HL-60 (cell line): ENCODE measurements at regions not wholly inside any gene's neighbourhood (a gene's known extent, or its start where the extent isn't known, plus 50 kb on each side); places are given as distances from the start of the nearest gene placed in this dataset.

Source experiments
- DNase-seq, 2 experiments: peaks; one replicate each; pipeline ENCODE4 v3.0.0-alpha.2; 2010 to 2020; ENCODE audit warnings: low read depth in 1 of 2, low spot score in 1 of 2
- H3K27ac ChIP-seq: fragments of 250-450 bp; sonication (Bioruptor Pico); replicated peaks from 2 replicates; pipeline ENCODE4 v1.5.1; 2020; ENCODE audit warnings: mild to moderate bottlenecking, moderate library complexity
- H3K27me3 ChIP-seq: fragments of 250-450 bp; sonication (Bioruptor Pico); 2 replicates; pipeline ENCODE4 v1.5.1; 2021; ENCODE audit warnings: mild to moderate bottlenecking, moderate library complexity; ENCODE audit not compliant: insufficient read depth, poor library complexity, severe bottlenecking
- H3K4me3 ChIP-seq: replicated peaks from 2 replicates; pipeline ENCODE4 v1.5.1; 2011; ENCODE audit warnings: mild to moderate bottlenecking, control low read depth, low read length; ENCODE audit not compliant: insufficient read depth
- GABPA ChIP-seq: IDR thresholded peaks from 2 replicates; pipeline ENCODE4 v1.6.1; 2012; ENCODE audit warnings: low read depth
- POLR2AphosphoS5 ChIP-seq: IDR thresholded peaks from 2 replicates; pipeline ENCODE4 v1.6.1; 2012; ENCODE audit warnings: low read depth
- REST ChIP-seq: IDR thresholded peaks from 2 replicates; pipeline ENCODE4 v1.6.1; 2012; ENCODE audit warnings: low read depth; ENCODE audit not compliant: insufficient replicate concordance
- SPI1 ChIP-seq: IDR thresholded peaks from 2 replicates; pipeline ENCODE4 v1.6.1; 2012; ENCODE audit warnings: low read depth, mild to moderate bottlenecking, borderline replicate concordance
- TF ChIP-seq, protein P1 (sequence below): IDR thresholded peaks from one replicate; pipeline ENCODE4 v1.5.1; 2011; ENCODE audit warnings: low read length, control low read depth, inconsistent platforms; ENCODE audit not compliant: insufficient read depth

- no peak overlapping the region for H3K27ac ChIP-seq
- TF ChIP-seq, protein P1, sequence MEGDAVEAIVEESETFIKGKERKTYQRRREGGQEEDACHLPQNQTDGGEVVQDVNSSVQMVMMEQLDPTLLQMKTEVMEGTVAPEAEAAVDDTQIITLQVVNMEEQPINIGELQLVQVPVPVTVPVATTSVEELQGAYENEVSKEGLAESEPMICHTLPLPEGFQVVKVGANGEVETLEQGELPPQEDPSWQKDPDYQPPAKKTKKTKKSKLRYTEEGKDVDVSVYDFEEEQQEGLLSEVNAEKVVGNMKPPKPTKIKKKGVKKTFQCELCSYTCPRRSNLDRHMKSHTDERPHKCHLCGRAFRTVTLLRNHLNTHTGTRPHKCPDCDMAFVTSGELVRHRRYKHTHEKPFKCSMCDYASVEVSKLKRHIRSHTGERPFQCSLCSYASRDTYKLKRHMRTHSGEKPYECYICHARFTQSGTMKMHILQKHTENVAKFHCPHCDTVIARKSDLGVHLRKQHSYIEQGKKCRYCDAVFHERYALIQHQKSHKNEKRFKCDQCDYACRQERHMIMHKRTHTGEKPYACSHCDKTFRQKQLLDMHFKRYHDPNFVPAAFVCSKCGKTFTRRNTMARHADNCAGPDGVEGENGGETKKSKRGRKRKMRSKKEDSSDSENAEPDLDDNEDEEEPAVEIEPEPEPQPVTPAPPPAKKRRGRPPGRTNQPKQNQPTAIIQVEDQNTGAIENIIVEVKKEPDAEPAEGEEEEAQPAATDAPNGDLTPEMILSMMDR, result no peak
- no peak for TF ChIP-seq REST
- TF ChIP-seq SPI1, result no peak
- TF ChIP-seq GABPA, result no peak
- no peak for TF ChIP-seq POLR2AphosphoS5
- H3K4me3 ChIP-seq, result no peak overlapping the region
- no peaks in the 10 kb centered on the region for H3K27me3 ChIP-seq
- no peak for DNase-seq
Observed at GRCh38 chr5:2487152-2487763, 264.2 kb downstream of the IRX2 start.

DNA sequence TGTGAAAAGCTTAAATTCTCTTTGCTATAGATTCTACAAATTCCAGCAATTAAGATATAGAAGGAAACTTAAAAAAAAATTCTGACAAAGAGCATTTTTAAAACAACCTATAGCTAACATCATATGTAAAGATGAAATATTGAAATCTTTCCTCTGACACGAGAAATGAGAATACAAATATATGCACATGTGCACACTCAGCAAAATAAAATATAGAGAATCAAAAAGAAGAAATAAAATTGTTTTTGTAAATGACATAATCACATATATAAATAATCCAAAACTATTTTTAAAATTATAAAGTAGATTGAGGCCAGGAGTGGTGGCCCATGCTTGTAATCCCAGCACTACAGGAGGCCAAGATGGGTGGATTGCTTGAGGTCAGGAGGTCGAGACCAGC, 265.1 kb downstream of the IRX2 start:
- no peak overlapping the region for H3K27ac ChIP-seq
- no peaks in the 10 kb centered on the region for H3K27me3 ChIP-seq
- no peak for DNase-seq
- no peak for TF ChIP-seq SPI1
- TF ChIP-seq REST, result no peak
- TF ChIP-seq POLR2AphosphoS5, result no peak
- no peak for TF ChIP-seq GABPA
- TF ChIP-seq, protein P1, result no peak
- no peak overlapping the region for H3K4me3 ChIP-seq

- TF ChIP-seq GABPA (no peak), SPI1 (no peak)
- no peaks in the 10 kb centered on the region for H3K27me3 ChIP-seq
- no peak for DNase-seq
- no peak overlapping the region for H3K4me3 ChIP-seq
- no peak overlapping the region for H3K27ac ChIP-seq
Observed at GRCh38 chr5:2482778-2483177, 268.7 kb downstream of the IRX2 start.

DNA sequence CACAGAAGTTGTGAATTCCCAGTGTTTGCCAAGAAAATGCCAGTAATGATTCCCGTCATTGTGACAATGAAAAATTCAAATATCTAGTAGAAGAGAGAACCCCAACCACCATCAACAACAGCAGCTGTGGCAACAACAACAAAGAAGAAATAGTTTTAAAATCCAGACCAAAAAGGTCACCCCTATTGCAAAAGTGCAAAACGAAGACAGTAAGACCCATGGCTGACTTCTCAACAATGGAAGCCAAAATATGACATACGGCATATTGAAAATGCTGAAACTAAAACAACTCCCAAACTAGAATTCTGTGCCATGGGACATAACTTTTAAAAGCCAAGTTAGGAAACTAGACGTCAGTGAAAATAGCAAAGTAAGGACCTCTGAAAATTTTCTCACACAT, 270.6 kb downstream of the IRX2 start:
- no peak for TF ChIP-seq GABPA
- no peak for TF ChIP-seq SPI1
- TF ChIP-seq, protein P1, result no peak
- TF ChIP-seq POLR2AphosphoS5, result no peak
- TF ChIP-seq REST, result no peak
- H3K27ac ChIP-seq, result no peak overlapping the region
- DNase-seq, result no peak
- H3K4me3 ChIP-seq, result no peak overlapping the region
- no peaks in the 10 kb centered on the region for H3K27me3 ChIP-seq
